Activated CD4-positive, alpha-beta T cell treated with anti-CD3 and anti-CD28 coated beads for 1 hour (primary cell): ENCODE measurements at regions not wholly inside any gene's neighbourhood (a gene's known extent, or its start where the extent isn't known, plus 50 kb on each side); places are given as distances from the start of the nearest gene placed in this dataset.

ENCODE experiments used
- DNase-seq: peaks from one replicate; pipeline ENCODE4 v3.0.0-alpha.2; 2020

DNA sequence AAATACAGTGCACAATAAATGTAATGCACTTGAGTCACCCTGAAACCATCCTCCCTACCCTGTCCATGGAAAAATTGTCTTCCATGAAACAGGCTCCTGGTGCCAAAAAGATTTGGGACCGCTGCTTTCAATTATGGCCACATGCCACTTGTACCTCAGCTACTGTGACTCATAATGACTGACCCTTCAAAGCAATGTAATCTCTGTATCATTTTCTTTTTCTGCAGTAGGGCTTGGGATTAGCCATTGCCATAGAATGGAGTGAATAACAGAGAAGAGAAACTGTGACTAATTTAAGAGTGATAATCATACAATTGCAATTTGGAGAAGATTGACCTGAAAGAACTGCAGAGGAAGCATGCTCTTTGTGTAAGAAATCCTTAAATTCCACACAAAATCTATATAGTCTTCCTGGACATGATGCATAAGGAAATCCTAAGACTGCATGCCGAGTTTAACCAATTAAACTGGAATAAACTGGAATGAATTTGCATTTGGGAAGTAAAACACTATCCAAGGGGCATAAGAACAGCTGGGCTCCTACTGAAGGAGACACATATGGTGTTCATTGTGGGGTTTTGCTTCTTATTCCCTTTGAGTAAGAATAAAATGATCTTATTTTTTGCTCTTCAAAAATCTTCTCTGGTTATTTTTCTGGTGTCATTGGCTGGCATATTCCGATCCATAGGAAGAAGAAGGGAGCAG, 59.5 kb upstream of the SLC7A1 start:
- no peak for DNase-seq

DNA sequence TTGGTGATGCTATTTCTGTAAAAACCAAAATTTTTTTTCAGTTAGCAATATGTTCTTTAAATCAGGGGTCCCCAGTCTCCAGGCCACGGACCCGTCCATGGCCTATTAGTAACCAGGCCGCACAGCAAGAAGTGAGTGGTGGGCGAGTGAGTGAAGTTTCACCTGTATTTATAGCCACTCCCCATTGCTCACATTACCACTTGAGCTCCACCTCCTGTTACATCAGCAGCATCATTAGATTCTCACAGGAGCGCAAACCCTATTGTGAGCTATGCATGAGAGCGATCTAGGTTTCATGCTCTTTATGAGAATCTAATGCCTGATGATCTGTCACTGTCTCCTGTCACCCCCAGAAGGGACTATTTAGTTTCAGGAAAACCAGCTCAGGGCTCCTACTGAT, 58.9 kb upstream of the SLC7A1 start:
- DNase-seq, result no peak

DNA sequence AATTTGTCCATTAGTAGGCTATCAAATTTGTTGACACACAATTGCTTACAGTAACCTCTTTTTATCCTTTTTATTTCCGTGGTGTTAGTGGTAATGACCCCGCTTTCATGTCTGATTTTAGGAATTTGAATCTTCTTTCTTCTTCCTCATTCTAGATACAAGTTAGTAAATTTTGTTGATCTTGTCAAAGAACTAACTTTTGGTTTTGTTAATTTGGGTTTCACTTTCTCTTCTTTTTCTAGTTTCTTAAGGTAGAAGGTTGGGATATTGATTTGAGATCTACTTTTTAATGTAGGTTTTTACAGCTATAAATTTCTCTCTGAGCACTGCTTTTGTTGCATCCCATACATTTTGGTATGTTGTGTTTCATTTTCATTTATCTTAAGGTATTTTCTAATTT, 53.3 kb upstream of the SLC7A1 start:
- DNase-seq, result no peak
